SK-N-SH treated with all-trans-retinoic acid at 6 μM for 48 hours (cell line): ENCODE measurements at regions not wholly inside any gene's neighbourhood (a gene's known extent, or its start where the extent isn't known, plus 50 kb on each side); places are given as distances from the start of the nearest gene placed in this dataset.

ENCODE experiments used
- ATAC-seq: fragments of 200-7000 bp; cut with Tn5 transposase; 3 replicates; pipeline ENCODE4 v1.9.1; 2020; ENCODE audit warnings: mild to moderate bottlenecking, moderate library complexity
- ARNTL ChIP-seq: fragments of 450-650 bp; formaldehyde crosslinking; IDR thresholded peaks from 2 replicates; pipeline ENCODE4 v1.5.0; 2020; ENCODE audit warnings: low read depth, mild to moderate bottlenecking, moderate library complexity, borderline replicate concordance
- BACH2 ChIP-seq: fragments of 250-450 bp; sonication (Bioruptor Pico); IDR thresholded peaks from 2 replicates; pipeline ENCODE4 v1.9.0; 2021; ENCODE audit warnings: mild to moderate bottlenecking, borderline replicate concordance
- CSDC2 ChIP-seq: fragments of 250-450 bp; sonication (Bioruptor Pico); IDR thresholded peaks from 2 replicates; pipeline ENCODE4 v1.5.0; 2020; ENCODE audit warnings: mild to moderate bottlenecking, moderate library complexity
- ESRRG ChIP-seq: fragments of 250-450 bp; sonication (Bioruptor Pico); IDR thresholded peaks from 2 replicates; pipeline ENCODE4 v1.6.1; 2021; ENCODE audit warnings: mild to moderate bottlenecking
- ISL1 ChIP-seq: fragments of 250-450 bp; sonication (Bioruptor Pico); IDR thresholded peaks from 2 replicates; pipeline ENCODE4 v2.1.2; 2022; ENCODE audit warnings: mild to moderate bottlenecking, moderate library complexity
- OSR1 ChIP-seq: fragments of 250-450 bp; sonication (Bioruptor Pico); IDR thresholded peaks from 2 replicates; pipeline ENCODE4 v1.8.0; 2022; ENCODE audit warnings: moderate library complexity, mild to moderate bottlenecking, inconsistent platforms
- PPARA ChIP-seq: fragments of 250-450 bp; sonication (Bioruptor Pico); IDR thresholded peaks from 2 replicates; pipeline ENCODE4 v1.5.0; 2020; ENCODE audit warnings: mild to moderate bottlenecking, borderline replicate concordance
- SNAI2 ChIP-seq: fragments of 250-450 bp; sonication (Bioruptor Pico); IDR thresholded peaks from 2 replicates; pipeline ENCODE4 v1.5.0; 2020; ENCODE audit warnings: mild to moderate bottlenecking, moderate library complexity
- TCF4 ChIP-seq: fragments of 250-450 bp; sonication (Bioruptor Pico); IDR thresholded peaks from 2 replicates; pipeline ENCODE4 v1.8.0; 2021; ENCODE audit warnings: mild to moderate bottlenecking, moderate library complexity, borderline replicate concordance
- TOX ChIP-seq: fragments of 250-450 bp; sonication (Bioruptor Pico); IDR thresholded peaks from 2 replicates; pipeline ENCODE4 v1.8.0; 2021; ENCODE audit warnings: mild to moderate bottlenecking, moderate library complexity, borderline replicate concordance
- ZC3H10 ChIP-seq: fragments of 250-450 bp; sonication (Bioruptor Pico); IDR thresholded peaks from 2 replicates; pipeline ENCODE4 v1.5.1; 2021; ENCODE audit warnings: mild to moderate bottlenecking, moderate library complexity
- ZNF565 ChIP-seq: fragments of 450-650 bp; formaldehyde crosslinking; conservative IDR thresholded peaks from 2 replicates; pipeline ENCODE4 v1.5.0; 2020; ENCODE audit warnings: low read depth, mild to moderate bottlenecking, moderate library complexity
- TF ChIP-seq, protein P1 (sequence below): fragments of 250-450 bp; sonication (Bioruptor Pico); IDR thresholded peaks from 2 replicates; pipeline ENCODE4 v1.5.1; 2020; ENCODE audit warnings: low read depth, mild to moderate bottlenecking, moderate library complexity
- TF ChIP-seq, protein P2 (sequence below): fragments of 250-450 bp; sonication (Bioruptor Pico); IDR thresholded peaks from 2 replicates; pipeline ENCODE4 v1.8.0; 2020; ENCODE audit warnings: mild to moderate bottlenecking, moderate library complexity, borderline replicate concordance
- TF ChIP-seq, protein P3 (sequence below): fragments of 250-450 bp; sonication (Bioruptor Pico); IDR thresholded peaks from 2 replicates; pipeline ENCODE4 v1.8.0; 2021; ENCODE audit warnings: low read depth, mild to moderate bottlenecking, moderate library complexity, borderline replicate concordance

DNA sequence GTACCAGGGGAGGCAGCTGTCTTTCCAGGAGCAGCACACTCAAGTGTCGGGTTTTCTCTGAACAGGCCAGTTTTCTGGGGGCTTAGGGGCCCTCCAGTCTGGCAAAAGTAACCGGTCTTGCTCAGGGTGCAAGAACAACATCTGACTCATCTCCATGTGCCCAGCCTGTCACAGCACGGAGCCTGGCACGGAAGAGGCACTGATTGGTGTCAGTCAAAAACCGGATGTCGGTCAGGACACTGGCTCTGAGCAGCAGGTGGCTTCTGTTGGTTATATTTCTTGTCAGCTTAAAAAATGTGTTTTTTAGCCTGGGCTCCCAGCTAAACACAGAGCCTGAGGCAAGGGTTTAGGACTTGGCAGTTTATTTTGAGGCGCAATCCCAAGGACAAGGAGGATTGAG, 139.9 kb downstream of the FBLN2 start:
- TF ChIP-seq, protein P1, sequence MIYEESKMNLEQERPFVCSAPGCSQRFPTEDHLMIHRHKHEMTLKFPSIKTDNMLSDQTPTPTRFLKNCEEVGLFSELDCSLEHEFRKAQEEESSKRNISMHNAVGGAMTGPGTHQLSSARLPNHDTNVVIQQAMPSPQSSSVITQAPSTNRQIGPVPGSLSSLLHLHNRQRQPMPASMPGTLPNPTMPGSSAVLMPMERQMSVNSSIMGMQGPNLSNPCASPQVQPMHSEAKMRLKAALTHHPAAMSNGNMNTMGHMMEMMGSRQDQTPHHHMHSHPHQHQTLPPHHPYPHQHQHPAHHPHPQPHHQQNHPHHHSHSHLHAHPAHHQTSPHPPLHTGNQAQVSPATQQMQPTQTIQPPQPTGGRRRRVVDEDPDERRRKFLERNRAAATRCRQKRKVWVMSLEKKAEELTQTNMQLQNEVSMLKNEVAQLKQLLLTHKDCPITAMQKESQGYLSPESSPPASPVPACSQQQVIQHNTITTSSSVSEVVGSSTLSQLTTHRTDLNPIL (CRISPR knock-in tag) = no peak
- TF ChIP-seq CSDC2 (no peak), ZNF565 (CRISPR knock-in tag) (no peak), TCF4 (CRISPR knock-in tag) (no peak), ARNTL (CRISPR knock-in tag) (no peak), ISL1 (no peak), ESRRG (no peak), TOX (CRISPR knock-in tag) (no peak), BACH2 (no peak), OSR1 (CRISPR knock-in tag) (no peak)
- TF ChIP-seq, protein P2, sequence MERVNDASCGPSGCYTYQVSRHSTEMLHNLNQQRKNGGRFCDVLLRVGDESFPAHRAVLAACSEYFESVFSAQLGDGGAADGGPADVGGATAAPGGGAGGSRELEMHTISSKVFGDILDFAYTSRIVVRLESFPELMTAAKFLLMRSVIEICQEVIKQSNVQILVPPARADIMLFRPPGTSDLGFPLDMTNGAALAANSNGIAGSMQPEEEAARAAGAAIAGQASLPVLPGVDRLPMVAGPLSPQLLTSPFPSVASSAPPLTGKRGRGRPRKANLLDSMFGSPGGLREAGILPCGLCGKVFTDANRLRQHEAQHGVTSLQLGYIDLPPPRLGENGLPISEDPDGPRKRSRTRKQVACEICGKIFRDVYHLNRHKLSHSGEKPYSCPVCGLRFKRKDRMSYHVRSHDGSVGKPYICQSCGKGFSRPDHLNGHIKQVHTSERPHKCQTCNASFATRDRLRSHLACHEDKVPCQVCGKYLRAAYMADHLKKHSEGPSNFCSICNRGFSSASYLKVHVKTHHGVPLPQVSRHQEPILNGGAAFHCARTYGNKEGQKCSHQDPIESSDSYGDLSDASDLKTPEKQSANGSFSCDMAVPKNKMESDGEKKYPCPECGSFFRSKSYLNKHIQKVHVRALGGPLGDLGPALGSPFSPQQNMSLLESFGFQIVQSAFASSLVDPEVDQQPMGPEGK (CRISPR knock-in tag) = no peak
- ATAC-seq = no peak

DNA sequence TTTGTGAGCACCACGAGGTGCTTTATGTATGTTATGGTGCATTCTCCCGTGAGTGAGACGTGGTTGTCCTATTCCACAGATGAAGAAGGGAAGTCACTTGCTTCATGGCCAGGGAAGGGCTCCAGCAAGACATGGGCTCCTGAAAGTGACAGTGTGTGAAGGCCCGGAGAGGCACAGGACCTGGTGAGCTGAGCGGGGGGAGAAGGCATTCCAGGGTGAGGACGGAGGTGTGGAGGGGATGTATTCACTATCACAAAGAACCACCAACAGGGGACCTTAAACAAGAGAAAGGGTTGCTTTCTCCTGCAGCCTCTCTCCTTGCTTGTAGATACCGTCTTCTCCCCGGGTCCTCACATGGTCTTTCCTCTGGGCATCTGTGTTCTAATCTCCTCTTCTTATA, 139.1 kb downstream of the FBLN2 start:
- TF ChIP-seq, protein P3, sequence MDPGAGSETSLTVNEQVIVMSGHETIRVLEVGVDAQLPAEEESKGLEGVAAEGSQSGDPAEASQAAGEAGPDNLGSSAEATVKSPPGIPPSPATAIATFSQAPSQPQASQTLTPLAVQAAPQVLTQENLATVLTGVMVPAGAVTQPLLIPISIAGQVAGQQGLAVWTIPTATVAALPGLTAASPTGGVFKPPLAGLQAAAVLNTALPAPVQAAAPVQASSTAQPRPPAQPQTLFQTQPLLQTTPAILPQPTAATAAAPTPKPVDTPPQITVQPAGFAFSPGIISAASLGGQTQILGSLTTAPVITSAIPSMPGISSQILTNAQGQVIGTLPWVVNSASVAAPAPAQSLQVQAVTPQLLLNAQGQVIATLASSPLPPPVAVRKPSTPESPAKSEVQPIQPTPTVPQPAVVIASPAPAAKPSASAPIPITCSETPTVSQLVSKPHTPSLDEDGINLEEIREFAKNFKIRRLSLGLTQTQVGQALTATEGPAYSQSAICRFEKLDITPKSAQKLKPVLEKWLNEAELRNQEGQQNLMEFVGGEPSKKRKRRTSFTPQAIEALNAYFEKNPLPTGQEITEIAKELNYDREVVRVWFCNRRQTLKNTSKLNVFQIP (CRISPR knock-in tag) = no peak
- no peak for TF ChIP-seq PPARA (CRISPR knock-in tag)
- TF ChIP-seq ZC3H10 (CRISPR knock-in tag) = no peak
- TF ChIP-seq BACH2 = no peak
- TF ChIP-seq SNAI2 = no peak
- no peak for TF ChIP-seq ZNF565 (CRISPR knock-in tag)
- no peak for ATAC-seq
